GM23338 (cell line): ENCODE measurements at regions not wholly inside any gene's neighbourhood (a gene's known extent, or its start where the extent isn't known, plus 50 kb on each side); places are given as distances from the start of the nearest gene placed in this dataset.

Source experiments
- ATAC-seq: fragments of 200-7000 bp; cut with Tn5 transposase; 3 replicates; pipeline ENCODE4 v1.9.1; 2020
- DNase-seq: peaks from one replicate; pipeline ENCODE4 v3.0.0-alpha.2; 2015; ENCODE audit warnings: low spot score
- H2AFZ ChIP-seq: fragments of 200-600 bp; sonication (generic); 2 replicates; pipeline ENCODE4 v1.8.0; 2016; ENCODE audit warnings: antibody characterized with exemption, mild to moderate bottlenecking, moderate library complexity
- H3F3A ChIP-seq: fragments of 200-600 bp; sonication (generic); replicated peaks from 2 replicates; pipeline ENCODE4 v1.8.0; 2017; ENCODE audit warnings: antibody characterized with exemption, mixed run types, low read depth
- H3K27ac ChIP-seq: fragments of 200-600 bp; sonication (generic); 2 replicates; pipeline ENCODE4 v1.6.1; 2016; ENCODE audit warnings: low read depth
- H3K27me3 ChIP-seq: fragments of 200-600 bp; sonication (generic); 2 replicates; pipeline ENCODE4 v1.8.0; 2016; ENCODE audit warnings: mild to moderate bottlenecking, mixed run types, moderate library complexity; ENCODE audit not compliant: insufficient read depth
- H3K36me3 ChIP-seq: fragments of 200-600 bp; sonication (generic); 2 replicates; pipeline ENCODE4 v1.8.0; 2016; ENCODE audit warnings: mild to moderate bottlenecking; ENCODE audit not compliant: insufficient read depth
- H3K4me1 ChIP-seq: fragments of 200-600 bp; sonication (generic); 2 replicates; pipeline ENCODE4 v1.8.0; 2016; ENCODE audit warnings: mild to moderate bottlenecking, moderate library complexity; ENCODE audit not compliant: insufficient read depth
- H3K4me2 ChIP-seq: fragments of 200-600 bp; sonication (generic); 2 replicates; pipeline ENCODE4 v1.7.1; 2017; ENCODE audit warnings: mixed run types
- H3K4me3 ChIP-seq: fragments of 200-600 bp; sonication (generic); 2 replicates; pipeline ENCODE4 v1.6.1; 2016; ENCODE audit warnings: mixed run types
- H3K79me2 ChIP-seq: fragments of 200-600 bp; sonication (generic); replicated peaks from 2 replicates; pipeline ENCODE4 v1.8.0; 2017; ENCODE audit warnings: mild to moderate bottlenecking; ENCODE audit not compliant: insufficient read depth
- H3K9me2 ChIP-seq: fragments of 200-600 bp; sonication (generic); 2 replicates; pipeline ENCODE4 v1.8.0; 2017; ENCODE audit not compliant: insufficient read depth
- H4K20me1 ChIP-seq: fragments of 200-600 bp; sonication (generic); replicated peaks from 2 replicates; pipeline ENCODE4 v1.8.0; 2017; ENCODE audit warnings: mild to moderate bottlenecking; ENCODE audit not compliant: insufficient read depth
- H3K27ac Mint-ChIP-seq: 2 replicates; pipeline ENCODE4 v1.8.0; 2020; ENCODE audit warnings: inconsistent platforms, mild to moderate bottlenecking, moderate library complexity, mixed read lengths
- H3K27me3 Mint-ChIP-seq: 3 replicates; pipeline ENCODE4 v1.8.0; 2022; ENCODE audit warnings: low read depth, mild to moderate bottlenecking, moderate library complexity, mixed read lengths, inconsistent platforms; ENCODE audit not compliant: insufficient read depth, poor library complexity
- H3K36me3 Mint-ChIP-seq: 3 replicates; pipeline ENCODE4 v1.8.0; 2021; ENCODE audit warnings: low read depth, mild to moderate bottlenecking, inconsistent platforms, moderate library complexity, mixed read lengths
- H3K4me1 Mint-ChIP-seq: 3 replicates; pipeline ENCODE4 v1.8.0; 2020; ENCODE audit warnings: mild to moderate bottlenecking, inconsistent platforms, mixed read lengths
- H3K4me3 Mint-ChIP-seq: 3 replicates; pipeline ENCODE4 v1.8.0; 2021; ENCODE audit warnings: moderate library complexity, mild to moderate bottlenecking, inconsistent platforms, mixed read lengths
- H3K9me3 Mint-ChIP-seq: 3 replicates; pipeline ENCODE4 v1.8.0; 2020; ENCODE audit warnings: moderate library complexity, mild to moderate bottlenecking, inconsistent platforms, mixed read lengths
- CREB1 ChIP-seq: fragments of 250-450 bp; sonication (Bioruptor Pico); IDR thresholded peaks from 2 replicates; pipeline ENCODE4 v1.5.0; 2020; ENCODE audit warnings: low read depth, mild to moderate bottlenecking, moderate library complexity
- EZH2 ChIP-seq: fragments of 200-600 bp; sonication (generic); IDR thresholded peaks from one replicate; pipeline ENCODE4 v1.8.0; 2017; ENCODE audit warnings: antibody characterized with exemption, mild to moderate bottlenecking, low read depth; ENCODE audit not compliant: unreplicated experiment
- EZH2phosphoT487 ChIP-seq: fragments of 200-600 bp; sonication (generic); IDR thresholded peaks from one replicate; pipeline ENCODE4 v1.8.1; 2018; ENCODE audit warnings: antibody characterized with exemption; ENCODE audit not compliant: unreplicated experiment
- JUNB ChIP-seq: IDR thresholded peaks from one replicate; pipeline ENCODE4 v1.6.1; 2016; ENCODE audit warnings: antibody characterized with exemption; ENCODE audit not compliant: unreplicated experiment
- NANOG ChIP-seq: IDR thresholded peaks from 2 replicates; pipeline ENCODE4 v1.6.1; 2016; ENCODE audit warnings: antibody characterized with exemption, borderline replicate concordance
- POLR2AphosphoS5 ChIP-seq: IDR thresholded peaks from 2 replicates; pipeline ENCODE4 v1.6.1; 2016; ENCODE audit warnings: antibody characterized with exemption, low read depth
- STAT1 ChIP-seq: IDR thresholded peaks from one replicate; pipeline ENCODE4 v1.6.1; 2016; ENCODE audit warnings: antibody characterized with exemption; ENCODE audit not compliant: unreplicated experiment
- ZNF114 ChIP-seq: fragments of 250-450 bp; sonication (Bioruptor Pico); IDR thresholded peaks from 2 replicates; pipeline ENCODE4 v1.5.0; 2020; ENCODE audit warnings: mild to moderate bottlenecking, moderate library complexity
- ZNF331 ChIP-seq: fragments of 250-450 bp; sonication (Bioruptor Pico); IDR thresholded peaks from 2 replicates; pipeline ENCODE4 v1.5.0; 2020; ENCODE audit warnings: low read depth, mild to moderate bottlenecking, moderate library complexity
- TF ChIP-seq, protein P1 (sequence below): IDR thresholded peaks from 2 replicates; pipeline ENCODE4 v1.6.1; 2016; ENCODE audit warnings: antibody characterized with exemption
- TF ChIP-seq, protein P2 (sequence below): fragments of 250-450 bp; sonication (Bioruptor Pico); IDR thresholded peaks from 2 replicates; pipeline ENCODE4 v1.5.0; 2020; ENCODE audit warnings: mild to moderate bottlenecking, moderate library complexity
- TF ChIP-seq, protein P3 (sequence below), 2 experiments: fragments of 200-600 bp in 1 of 2; sonication (generic) in 1 of 2; conservative IDR thresholded peaks; 2 replicates each; pipeline versions ENCODE4 v1.5.1 to v1.6.1; 2016 to 2017; ENCODE audit warnings: antibody characterized with exemption in 2 of 2, low read depth in 2 of 2, mild to moderate bottlenecking in 2 of 2, moderate library complexity in 1 of 2

DNA sequence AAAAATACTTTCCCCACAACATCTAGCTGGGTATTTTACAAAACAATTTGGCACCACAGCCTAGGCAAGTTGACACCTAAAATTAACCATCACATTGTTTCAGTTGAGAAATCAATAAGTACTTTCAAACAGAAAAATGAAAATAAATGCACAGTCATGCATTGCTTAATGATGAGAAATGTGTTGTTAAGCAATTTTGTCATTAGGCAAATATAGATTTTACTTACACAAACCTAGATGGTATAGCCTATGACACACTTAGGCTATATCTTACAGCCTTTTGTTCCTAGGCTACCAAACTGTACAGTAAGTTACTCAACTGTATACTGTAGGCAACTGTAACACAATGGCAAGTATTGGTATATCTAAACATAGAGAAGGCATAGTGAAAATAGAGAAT lies 608.6 kb upstream of the BCHE start:
- no peaks in the 10 kb centered on the region for H3K9me3 Mint-ChIP-seq
- H3K79me2 ChIP-seq = no peaks in the 10 kb centered on the region
- ATAC-seq = no peak
- H3K27ac Mint-ChIP-seq = no peak overlapping the region
- no peak for DNase-seq
- no peaks in the 10 kb centered on the region for H3F3A ChIP-seq
- H3K4me2 ChIP-seq = peak overlapping the region; percentile 35; the same call in 1 of the 2 replicates
- H3K27me3 Mint-ChIP-seq = no peaks in the 10 kb centered on the region
- no peaks in the 10 kb centered on the region for H4K20me1 ChIP-seq
- peaks cover 9% of the 10 kb centered on the region; the same call in 1 of the 2 replicates for H3K4me1 ChIP-seq
- TF ChIP-seq JUNB (no peak), POLR2AphosphoS5 (no peak), ZNF114 (CRISPR knock-in tag) (no peak), CREB1 (CRISPR knock-in tag) (no peak), STAT1 (no peak)
- TF ChIP-seq, protein P1, sequence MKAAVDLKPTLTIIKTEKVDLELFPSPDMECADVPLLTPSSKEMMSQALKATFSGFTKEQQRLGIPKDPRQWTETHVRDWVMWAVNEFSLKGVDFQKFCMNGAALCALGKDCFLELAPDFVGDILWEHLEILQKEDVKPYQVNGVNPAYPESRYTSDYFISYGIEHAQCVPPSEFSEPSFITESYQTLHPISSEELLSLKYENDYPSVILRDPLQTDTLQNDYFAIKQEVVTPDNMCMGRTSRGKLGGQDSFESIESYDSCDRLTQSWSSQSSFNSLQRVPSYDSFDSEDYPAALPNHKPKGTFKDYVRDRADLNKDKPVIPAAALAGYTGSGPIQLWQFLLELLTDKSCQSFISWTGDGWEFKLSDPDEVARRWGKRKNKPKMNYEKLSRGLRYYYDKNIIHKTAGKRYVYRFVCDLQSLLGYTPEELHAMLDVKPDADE = no peak
- no peak overlapping the region for H3K4me3 ChIP-seq
- H3K27me3 ChIP-seq = no peaks in the 10 kb centered on the region
- no peaks in the 10 kb centered on the region for H3K36me3 ChIP-seq
- no peak overlapping the region for H3K27ac ChIP-seq
- peaks cover 4% of the 10 kb centered on the region; the same call in 2 of the 3 replicates for H3K4me1 Mint-ChIP-seq
- no peaks in the 10 kb centered on the region for H3K36me3 Mint-ChIP-seq
- H3K4me3 Mint-ChIP-seq = no peak overlapping the region
- H3K9me2 ChIP-seq = no peaks in the 10 kb centered on the region
- H2AFZ ChIP-seq = no peak overlapping the region

DNA sequence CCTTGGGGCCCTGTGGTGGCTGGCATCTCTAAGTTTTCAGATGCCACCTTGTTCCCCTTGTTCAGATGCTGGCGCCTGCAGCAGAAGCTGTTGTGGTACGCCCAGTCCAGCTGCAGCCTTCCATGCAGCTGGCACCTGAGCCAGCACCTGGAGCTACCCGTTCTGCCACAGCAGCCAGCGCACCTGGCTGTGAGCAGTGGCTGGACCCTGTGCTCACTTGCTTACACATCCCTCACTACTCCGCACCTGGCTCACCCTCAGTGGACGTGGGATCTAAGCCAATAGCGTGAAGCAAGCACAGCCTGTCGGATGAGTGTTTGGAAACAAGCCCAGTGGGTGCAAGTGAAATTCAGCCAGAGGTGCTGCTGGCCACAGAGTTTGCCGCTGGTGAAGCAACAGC lies 607.5 kb upstream of the BCHE start:
- no peaks in the 10 kb centered on the region for H3K27me3 Mint-ChIP-seq
- H3K27me3 ChIP-seq = no peaks in the 10 kb centered on the region
- no peaks in the 10 kb centered on the region for H3K79me2 ChIP-seq
- DNase-seq (peak; percentile 12), ATAC-seq (no peak)
- H3K4me1 ChIP-seq = peaks cover 9% of the 10 kb centered on the region; the same call in 1 of the 2 replicates
- H3K4me3 ChIP-seq = no peak overlapping the region
- no peaks in the 10 kb centered on the region for H3K36me3 Mint-ChIP-seq
- no peak overlapping the region for H3K27ac ChIP-seq
- H3K9me2 ChIP-seq = no peaks in the 10 kb centered on the region
- no peak overlapping the region for H3K4me3 Mint-ChIP-seq
- H3K4me2 ChIP-seq = no peak overlapping the region
- H3K9me3 Mint-ChIP-seq = no peaks in the 10 kb centered on the region
- no peaks in the 10 kb centered on the region for H3F3A ChIP-seq
- H2AFZ ChIP-seq = no peak overlapping the region
- H3K27ac Mint-ChIP-seq = no peak overlapping the region
- no peaks in the 10 kb centered on the region for H4K20me1 ChIP-seq
- H3K4me1 Mint-ChIP-seq = peaks cover 4% of the 10 kb centered on the region; the same call in 2 of the 3 replicates
- no peaks in the 10 kb centered on the region for H3K36me3 ChIP-seq
- TF ChIP-seq POLR2AphosphoS5 (no peak), STAT1 (no peak), EZH2phosphoT487 (no peak), ZNF331 (CRISPR knock-in tag) (no peak), EZH2 (no peak), ZNF114 (CRISPR knock-in tag) (no peak), NANOG (no peak), CREB1 (CRISPR knock-in tag) (no peak)
- TF ChIP-seq, protein P1 = no peak
- TF ChIP-seq, protein P2, sequence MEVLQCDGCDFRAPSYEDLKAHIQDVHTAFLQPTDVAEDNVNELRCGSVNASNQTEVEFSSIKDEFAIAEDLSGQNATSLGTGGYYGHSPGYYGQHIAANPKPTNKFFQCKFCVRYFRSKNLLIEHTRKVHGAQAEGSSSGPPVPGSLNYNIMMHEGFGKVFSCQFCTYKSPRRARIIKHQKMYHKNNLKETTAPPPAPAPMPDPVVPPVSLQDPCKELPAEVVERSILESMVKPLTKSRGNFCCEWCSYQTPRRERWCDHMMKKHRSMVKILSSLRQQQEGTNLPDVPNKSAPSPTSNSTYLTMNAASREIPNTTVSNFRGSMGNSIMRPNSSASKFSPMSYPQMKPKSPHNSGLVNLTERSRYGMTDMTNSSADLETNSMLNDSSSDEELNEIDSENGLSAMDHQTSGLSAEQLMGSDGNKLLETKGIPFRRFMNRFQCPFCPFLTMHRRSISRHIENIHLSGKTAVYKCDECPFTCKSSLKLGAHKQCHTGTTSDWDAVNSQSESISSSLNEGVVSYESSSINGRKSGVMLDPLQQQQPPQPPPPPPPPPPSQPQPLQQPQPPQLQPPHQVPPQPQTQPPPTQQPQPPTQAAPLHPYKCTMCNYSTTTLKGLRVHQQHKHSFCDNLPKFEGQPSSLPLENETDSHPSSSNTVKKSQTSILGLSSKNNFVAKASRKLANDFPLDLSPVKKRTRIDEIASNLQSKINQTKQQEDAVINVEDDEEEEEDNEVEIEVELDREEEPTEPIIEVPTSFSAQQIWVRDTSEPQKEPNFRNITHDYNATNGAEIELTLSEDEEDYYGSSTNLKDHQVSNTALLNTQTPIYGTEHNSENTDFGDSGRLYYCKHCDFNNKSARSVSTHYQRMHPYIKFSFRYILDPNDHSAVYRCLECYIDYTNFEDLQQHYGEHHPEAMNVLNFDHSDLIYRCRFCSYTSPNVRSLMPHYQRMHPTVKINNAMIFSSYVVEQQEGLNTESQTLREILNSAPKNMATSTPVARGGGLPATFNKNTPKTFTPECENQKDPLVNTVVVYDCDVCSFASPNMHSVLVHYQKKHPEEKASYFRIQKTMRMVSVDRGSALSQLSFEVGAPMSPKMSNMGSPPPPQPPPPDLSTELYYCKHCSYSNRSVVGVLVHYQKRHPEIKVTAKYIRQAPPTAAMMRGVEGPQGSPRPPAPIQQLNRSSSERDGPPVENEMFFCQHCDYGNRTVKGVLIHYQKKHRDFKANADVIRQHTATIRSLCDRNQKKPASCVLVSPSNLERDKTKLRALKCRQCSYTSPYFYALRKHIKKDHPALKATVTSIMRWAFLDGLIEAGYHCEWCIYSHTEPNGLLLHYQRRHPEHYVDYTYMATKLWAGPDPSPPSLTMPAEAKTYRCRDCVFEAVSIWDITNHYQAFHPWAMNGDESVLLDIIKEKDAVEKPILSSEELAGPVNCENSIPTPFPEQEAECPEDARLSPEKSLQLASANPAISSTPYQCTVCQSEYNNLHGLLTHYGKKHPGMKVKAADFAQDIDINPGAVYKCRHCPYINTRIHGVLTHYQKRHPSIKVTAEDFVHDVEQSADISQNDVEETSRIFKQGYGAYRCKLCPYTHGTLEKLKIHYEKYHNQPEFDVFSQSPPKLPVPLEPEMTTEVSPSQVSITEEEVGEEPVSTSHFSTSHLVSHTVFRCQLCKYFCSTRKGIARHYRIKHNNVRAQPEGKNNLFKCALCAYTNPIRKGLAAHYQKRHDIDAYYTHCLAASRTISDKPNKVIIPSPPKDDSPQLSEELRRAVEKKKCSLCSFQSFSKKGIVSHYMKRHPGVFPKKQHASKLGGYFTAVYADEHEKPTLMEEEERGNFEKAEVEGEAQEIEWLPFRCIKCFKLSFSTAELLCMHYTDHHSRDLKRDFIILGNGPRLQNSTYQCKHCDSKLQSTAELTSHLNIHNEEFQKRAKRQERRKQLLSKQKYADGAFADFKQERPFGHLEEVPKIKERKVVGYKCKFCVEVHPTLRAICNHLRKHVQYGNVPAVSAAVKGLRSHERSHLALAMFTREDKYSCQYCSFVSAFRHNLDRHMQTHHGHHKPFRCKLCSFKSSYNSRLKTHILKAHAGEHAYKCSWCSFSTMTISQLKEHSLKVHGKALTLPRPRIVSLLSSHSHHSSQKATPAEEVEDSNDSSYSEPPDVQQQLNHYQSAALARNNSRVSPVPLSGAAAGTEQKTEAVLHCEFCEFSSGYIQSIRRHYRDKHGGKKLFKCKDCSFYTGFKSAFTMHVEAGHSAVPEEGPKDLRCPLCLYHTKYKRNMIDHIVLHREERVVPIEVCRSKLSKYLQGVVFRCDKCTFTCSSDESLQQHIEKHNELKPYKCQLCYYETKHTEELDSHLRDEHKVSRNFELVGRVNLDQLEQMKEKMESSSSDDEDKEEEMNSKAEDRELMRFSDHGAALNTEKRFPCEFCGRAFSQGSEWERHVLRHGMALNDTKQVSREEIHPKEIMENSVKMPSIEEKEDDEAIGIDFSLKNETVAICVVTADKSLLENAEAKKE (CRISPR knock-in tag) = no peak
- TF ChIP-seq, protein P3, sequence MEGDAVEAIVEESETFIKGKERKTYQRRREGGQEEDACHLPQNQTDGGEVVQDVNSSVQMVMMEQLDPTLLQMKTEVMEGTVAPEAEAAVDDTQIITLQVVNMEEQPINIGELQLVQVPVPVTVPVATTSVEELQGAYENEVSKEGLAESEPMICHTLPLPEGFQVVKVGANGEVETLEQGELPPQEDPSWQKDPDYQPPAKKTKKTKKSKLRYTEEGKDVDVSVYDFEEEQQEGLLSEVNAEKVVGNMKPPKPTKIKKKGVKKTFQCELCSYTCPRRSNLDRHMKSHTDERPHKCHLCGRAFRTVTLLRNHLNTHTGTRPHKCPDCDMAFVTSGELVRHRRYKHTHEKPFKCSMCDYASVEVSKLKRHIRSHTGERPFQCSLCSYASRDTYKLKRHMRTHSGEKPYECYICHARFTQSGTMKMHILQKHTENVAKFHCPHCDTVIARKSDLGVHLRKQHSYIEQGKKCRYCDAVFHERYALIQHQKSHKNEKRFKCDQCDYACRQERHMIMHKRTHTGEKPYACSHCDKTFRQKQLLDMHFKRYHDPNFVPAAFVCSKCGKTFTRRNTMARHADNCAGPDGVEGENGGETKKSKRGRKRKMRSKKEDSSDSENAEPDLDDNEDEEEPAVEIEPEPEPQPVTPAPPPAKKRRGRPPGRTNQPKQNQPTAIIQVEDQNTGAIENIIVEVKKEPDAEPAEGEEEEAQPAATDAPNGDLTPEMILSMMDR (conservative IDR thresholded peaks at IDR 0.05; ENCODE audit: low read depth in 2 of 2) = no peak
